ENCODE measurements at regions not wholly inside any gene's neighbourhood (a gene's known extent, or its start where the extent isn't known, plus 50 kb on each side); places are given as distances from the start of the nearest gene placed in this dataset.
"Not testable (repeated sequence)": the region's sequence is repeated elsewhere in the genome, so short reads cannot be mapped to it uniquely, and the experiment has no call there.

DNA sequence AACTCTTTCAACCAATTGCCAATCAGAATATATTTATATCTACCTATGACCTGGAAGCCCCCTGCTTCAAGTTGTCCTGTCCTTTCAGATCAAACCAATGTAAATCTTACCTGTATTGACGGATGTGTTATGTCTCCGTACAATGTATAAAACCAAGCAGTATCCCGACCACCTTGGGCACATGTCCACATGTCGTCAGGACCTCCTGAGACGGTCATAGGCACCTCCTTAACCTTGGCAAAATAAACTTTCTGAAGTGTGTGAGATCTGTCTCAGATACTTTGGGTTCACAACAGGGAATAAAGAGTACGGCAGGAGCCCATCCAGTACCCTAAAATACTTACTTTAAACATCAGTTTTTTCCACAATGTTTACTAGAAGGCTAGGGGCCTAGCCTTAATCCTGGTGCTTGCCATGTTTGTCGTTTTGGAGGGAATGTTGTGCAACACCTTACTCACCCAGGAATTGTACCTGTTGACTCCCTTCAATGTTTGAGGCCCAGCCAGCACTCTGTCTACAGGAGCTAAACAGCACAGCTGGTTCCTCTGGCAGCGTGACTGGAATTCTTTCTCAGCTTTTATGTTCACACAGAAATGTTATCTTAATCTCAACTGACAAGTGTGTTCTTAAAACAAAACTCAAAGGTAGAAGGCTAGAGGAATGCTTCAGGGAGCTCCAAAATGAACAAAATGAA lies 90.8 kb upstream of the USP25 start:
- DNase-seq = no peak

DNA sequence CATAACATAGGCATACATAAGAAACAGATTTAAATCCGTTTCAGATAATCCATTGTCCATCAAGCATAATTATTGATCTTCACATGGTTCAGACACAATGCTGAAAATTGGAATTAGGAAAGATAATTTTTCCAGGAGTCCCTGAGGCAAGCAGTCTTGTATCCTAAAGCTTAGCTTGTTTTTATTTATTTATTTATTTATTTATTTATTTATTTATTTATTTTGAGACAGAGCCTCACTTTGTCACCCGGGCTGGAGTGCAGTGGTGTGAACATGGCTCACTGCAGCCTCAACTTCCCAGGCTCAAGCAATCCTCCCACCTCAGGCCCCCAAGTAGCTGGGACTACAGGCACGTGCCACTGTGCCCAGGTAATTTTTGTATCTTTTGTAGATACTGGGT lies 89.7 kb upstream of the USP25 start:
- not testable (repeated sequence) for DNase-seq

DNA sequence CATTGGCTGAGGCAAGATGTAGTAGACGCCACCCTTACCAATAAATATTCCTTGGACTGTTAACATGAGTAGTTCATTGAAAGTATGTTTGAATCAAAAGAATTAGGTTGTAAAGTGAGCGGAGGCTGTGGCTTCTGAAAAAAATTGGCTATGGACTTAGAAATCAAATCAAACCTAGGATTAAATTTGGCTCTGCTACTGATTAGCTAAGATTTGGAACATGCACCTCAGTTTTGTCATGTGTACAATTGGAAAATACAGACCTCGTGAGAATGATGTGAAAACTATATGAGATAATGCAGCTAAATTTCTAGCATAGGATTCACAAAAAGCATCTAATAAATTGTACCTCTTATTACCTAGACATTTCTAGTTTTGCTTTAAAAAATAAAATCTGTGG lies 85.3 kb upstream of the USP25 start:
- no peak for DNase-seq

DNA sequence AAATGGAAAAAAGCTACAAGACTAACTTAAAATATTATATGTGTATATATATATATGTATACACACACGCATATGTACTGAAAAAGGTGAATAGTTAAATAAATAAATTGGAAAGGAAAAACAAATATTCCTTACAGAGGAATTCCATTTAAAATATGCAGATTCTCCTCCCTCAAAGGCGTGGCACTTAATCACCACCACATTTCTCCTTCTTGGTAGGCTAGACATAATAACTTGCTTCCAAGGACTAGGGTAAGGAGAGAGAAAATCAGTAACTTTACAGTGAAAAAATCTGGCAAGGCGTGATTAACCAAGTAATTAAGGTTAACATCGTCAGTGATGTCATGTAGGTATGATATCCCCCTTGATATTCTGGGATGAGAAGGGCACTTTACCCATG lies 84.0 kb upstream of the USP25 start:
- DNase-seq = no peak

DNA sequence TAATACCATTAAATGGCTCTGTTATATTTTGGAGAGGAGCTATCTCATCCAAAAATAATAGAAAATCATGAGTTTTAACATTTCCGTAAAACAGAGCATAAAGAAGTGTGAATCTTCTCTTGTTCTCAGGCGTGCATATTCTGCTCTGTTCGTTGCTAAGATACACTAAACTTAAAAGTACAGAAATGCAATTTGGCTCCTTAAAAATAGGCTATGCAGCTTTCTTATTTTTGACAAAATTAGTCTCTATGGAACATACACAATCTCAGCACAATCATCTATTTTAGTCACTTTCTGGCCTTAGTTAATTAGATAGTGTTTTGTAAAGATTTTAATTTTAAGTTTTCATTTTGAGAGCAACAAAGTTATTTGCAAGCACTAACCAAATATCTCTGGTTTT lies 79.0 kb upstream of the USP25 start:
- DNase-seq = no peak

DNA sequence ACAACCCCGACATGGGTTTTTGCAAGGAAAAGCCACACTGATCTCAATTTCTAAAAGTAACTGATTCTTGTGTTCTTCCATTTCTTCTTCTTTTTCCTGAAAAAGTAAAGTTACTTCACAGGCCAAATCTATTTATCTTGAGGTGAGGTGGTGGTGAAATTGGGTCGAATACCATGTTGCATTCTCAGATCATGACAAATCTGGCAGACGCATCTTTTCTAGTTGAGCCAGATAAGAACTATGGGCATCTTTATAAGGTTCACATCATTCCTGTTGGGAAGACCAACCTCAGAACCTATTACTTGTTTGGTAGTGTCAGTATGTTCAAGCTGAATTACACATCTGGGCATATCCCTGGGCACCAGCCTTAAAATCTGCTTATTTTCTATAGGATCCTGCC lies 78.6 kb upstream of the USP25 start:
- DNase-seq = no peak

DNA sequence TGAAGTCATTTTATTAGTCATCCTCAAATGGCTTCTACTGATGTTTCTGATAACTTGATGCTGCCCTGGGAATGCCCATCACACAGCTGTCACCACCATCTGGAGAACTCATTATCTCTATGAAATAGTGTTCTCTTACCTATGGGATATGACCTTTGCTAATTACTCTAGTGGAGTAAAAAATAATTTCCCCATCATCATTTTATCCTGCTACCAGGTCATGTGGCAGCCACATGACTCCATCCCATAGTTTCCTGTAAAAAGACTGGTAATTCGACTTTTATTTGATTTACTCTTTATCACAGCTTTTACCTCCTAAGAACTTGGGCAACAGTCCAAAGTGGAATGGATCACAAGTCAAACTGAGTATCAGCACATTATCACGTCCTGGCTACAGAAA lies 76.1 kb upstream of the USP25 start:
- no peak for DNase-seq

DNA sequence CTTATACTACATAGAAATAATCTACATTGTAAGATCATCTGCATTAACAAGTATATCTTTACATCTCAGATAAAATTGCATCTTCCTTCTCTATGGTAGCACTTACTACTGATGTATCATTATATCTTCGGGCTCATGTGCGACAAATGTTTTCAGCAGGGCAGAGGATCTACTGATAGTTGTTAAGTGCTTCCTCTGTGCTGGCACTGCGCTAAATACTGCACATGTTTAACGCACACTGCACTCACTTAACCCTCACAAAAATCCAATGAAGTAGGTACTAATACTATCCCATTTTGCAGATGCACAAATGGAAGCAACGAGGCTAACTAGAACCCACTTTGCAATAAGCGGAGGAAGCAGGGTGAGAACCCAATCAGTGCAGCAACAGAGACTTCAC lies 75.6 kb upstream of the USP25 start:
- no peak for DNase-seq

DNA sequence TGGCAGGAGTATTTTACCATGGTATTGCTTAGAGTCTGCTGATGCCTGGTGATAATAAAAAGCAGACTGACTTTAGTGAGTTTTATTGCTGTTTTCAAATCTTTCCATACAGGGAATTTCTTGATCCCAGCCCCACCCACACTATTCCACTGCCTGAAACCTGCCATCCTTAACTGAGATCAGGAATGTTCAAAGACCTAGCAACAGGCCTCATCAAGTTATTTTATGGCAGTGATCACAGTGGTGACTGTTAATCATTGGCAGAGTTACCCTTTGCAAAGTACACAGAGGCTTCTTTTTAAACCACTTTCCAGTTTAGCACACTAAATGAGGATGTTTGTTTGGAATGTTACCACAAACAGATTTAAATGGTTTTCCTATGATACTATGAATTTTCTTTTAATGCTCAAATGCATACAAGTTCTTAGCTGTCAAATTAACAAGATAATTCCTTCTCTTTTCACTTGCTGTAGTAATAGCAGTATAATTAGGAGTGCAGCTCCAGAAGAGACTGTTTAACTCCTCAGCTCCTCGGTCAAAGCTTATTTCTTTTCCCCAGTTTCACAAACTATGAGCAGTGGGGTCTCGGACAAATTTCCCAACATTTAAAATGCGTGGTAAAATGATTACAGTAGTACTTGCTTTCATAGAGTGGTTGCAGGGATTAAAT lies 69.9 kb upstream of the USP25 start:
- no peak for DNase-seq

DNA sequence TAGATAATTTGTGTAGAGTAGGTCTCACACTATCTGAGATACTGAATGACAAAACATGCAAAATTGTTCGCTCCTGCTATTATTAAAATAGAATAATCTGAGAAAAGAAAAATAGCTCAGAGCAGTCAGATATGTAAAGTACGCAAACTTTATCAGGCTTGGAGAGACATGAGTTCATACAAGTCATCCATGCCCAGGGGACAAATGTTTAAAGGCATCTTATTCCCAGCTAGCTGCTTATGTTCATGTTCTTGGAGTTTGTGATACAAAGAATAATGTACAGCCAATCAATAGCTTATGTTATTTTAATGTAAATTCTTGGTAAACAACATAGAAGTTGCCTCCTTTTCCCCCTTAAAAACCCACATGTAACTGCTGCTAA lies 69.4 kb upstream of the USP25 start:
- no peak for DNase-seq

DNA sequence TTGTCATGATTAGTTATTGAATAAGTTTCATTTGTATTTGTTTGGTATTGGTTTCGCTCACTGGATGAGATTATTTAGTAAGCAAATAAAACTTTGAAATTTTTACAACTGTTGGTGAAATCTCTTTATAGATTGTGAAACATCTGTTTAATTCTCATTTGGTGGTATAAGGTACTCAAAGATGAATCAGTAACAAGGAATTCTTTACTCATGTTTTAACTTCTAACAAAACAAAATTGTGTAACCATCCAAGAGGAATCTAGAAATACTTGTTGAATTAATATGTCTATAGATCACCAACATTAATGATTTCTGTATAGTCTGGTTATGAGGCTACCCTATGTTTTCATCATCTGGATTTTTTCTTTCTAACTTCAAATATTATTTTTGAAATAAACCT lies 62.8 kb upstream of the USP25 start:
- DNase-seq = no peak

DNA sequence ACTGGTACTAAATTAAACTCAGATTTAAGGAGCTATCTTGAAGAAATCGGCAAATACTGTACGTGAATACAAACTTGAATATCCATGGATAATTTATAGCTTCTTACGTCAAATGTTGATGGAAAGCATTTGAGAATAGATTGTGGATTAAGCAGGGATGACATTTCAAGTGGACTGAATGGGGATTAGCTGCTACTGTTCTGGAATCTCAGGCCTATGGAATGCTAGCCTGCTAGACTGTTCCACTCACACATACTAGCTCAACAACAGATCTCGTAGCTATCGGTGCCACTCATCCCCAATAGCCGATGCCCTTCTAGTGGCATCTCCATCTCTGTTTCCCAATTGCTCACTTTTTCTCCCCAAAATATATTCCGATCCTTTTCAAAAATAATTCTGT lies 62.0 kb upstream of the USP25 start:
- no peak for DNase-seq

DNA sequence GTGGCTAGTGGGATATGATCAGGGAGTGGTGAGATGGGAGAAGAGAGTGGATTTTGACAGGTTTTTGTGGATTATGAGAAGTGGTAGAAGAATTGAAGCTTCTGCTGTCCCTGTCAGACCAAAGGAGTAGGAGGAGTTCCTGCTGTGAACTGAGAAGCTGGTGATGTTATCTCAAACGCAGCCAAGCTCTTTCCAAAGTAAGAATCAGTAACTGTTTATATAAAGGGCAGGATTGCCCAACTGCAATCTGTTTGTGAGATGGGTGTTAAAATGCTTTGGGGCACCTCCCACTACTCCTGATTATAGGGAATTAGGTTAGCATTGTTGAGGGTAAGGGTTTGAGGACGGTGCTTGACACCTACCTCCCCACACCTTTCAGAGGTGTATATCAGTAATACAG lies 60.5 kb upstream of the USP25 start:
- DNase-seq = no peak

DNA sequence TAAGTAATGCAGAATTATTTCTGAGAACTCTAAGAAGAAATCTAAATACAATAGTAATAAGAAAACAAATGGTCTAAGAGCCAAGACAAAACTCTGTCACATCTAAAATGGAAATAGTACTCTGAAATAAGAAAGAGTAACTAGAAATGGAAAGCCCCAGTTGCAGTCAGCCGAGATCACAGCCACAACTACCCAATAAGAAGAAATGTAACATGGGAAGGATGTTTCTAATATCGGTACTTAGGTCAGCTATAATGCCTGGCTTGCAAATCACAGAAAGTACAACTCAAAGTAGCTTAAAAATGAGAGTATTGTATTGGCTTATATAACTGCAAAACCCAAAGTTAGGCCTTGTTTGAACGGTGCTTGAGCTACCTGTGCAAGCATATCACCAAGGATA lies 58.6 kb upstream of the USP25 start:
- no peak for DNase-seq

DNA sequence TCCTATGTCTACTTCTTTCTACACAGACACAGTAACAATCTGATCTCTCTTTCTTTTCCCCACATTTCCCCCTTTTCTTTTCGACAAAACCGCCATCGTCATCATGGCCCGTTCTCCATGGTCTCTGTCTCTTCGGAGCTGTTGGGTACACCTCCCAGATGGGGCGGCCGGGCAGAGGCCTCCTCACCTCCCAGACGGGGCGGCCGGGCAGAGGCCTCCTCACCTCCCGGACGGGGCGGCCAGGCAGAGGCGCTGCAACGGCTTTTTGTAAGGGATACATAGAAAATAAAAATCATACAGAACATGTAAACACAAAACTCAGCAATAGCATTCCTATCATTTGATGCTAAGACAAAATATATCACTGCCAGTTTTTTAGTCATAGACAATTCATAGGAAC lies 57.2 kb upstream of the USP25 start:
- DNase-seq = not testable (repeated sequence)

DNA sequence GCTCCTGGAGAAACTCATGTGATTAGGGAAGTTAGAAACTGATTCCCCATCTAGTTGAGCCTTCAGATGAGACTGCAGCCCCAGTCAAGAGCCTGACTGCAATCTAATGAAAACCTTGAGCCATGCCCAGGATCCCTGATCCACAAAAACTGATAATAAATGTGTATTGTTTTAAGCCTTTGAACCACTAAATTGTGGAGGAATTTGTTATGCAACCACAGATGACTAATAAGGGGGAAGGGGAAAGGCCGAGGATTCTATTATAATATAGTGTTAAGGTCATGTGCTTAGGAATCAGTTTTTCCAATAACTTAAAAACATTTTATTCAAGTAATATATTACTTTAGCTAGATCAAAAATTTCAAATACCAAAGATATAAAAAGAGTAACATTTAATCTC lies 52.8 kb upstream of the USP25 start:
- no peak for DNase-seq

DNA sequence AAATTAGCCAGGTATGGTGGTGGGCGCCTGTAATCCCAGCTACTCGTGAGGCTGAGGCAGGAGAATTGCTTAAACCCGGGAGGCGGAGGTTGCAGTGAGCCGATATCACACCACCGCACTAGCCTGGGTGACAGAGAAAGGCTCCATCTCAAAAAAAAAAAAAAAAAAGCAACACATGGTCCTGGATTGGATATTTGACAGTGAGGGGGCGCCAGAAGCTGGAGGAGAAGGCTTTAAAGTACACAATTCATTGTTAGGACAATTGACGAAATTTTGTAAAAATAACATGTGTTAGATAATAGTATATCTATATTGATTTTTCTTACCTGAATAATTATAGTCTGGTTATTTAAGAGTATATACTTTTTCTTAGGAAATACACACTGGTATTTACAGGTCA lies 50.2 kb upstream of the USP25 start:
- DNase-seq = no peak

All from activated naive CD4-positive, alpha-beta T cell (primary cell).